DND-41 (cell line): ENCODE measurements at regions not wholly inside any gene's neighbourhood (a gene's known extent, or its start where the extent isn't known, plus 50 kb on each side); places are given as distances from the start of the nearest gene placed in this dataset.

Source experiments
- EZH2 ChIP-seq: IDR thresholded peaks from 3 replicates; pipeline ENCODE4 v1.6.1; 2012; ENCODE audit warnings: borderline replicate concordance, low read depth, mild to moderate bottlenecking, moderate library complexity, low read length, inconsistent platforms; ENCODE audit not compliant: severe bottlenecking
- TF ChIP-seq, protein P1 (sequence below): IDR thresholded peaks from 2 replicates; pipeline ENCODE4 v1.5.1; 2012; ENCODE audit warnings: borderline replicate concordance, low read length, moderate library complexity, mild to moderate bottlenecking; ENCODE audit not compliant: poor library complexity, severe bottlenecking; ENCODE audit errors: extremely low read depth

DNA sequence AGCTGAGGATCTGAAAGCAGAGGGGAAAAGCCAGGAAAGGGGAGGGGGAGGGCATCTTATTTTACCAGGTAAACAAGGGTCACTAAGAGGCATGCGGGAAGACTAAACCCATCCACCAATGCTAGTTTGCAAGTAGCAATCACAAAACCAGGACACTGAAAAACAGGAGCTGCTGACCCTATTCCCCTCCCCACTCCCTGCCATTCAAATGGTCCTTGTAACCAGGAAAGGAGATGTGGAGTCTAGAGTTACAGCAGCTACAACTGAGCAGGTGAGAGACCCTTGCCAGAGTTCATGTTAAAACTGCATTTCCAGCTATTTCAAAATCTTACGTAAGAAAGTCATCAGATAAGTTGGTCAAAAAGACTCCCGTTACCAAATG is 85.3 kb upstream of the SIMC1 start:
- TF ChIP-seq, protein P1, sequence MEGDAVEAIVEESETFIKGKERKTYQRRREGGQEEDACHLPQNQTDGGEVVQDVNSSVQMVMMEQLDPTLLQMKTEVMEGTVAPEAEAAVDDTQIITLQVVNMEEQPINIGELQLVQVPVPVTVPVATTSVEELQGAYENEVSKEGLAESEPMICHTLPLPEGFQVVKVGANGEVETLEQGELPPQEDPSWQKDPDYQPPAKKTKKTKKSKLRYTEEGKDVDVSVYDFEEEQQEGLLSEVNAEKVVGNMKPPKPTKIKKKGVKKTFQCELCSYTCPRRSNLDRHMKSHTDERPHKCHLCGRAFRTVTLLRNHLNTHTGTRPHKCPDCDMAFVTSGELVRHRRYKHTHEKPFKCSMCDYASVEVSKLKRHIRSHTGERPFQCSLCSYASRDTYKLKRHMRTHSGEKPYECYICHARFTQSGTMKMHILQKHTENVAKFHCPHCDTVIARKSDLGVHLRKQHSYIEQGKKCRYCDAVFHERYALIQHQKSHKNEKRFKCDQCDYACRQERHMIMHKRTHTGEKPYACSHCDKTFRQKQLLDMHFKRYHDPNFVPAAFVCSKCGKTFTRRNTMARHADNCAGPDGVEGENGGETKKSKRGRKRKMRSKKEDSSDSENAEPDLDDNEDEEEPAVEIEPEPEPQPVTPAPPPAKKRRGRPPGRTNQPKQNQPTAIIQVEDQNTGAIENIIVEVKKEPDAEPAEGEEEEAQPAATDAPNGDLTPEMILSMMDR = no peak
- TF ChIP-seq EZH2 = no peak
